HCT116 (cell line): ENCODE measurements at regions not wholly inside any gene's neighbourhood (a gene's known extent, or its start where the extent isn't known, plus 50 kb on each side); places are given as distances from the start of the nearest gene placed in this dataset.

ENCODE experiments used
- CBX3 ChIP-seq: IDR thresholded peaks from 2 replicates; pipeline ENCODE4 v1.6.1; 2012; ENCODE audit warnings: low read depth
- CEBPB ChIP-seq: IDR thresholded peaks from 2 replicates; pipeline ENCODE4 v1.6.1; 2012; ENCODE audit warnings: low read depth
- ELF1 ChIP-seq: IDR thresholded peaks from 2 replicates; pipeline ENCODE4 v1.6.1; 2012; ENCODE audit warnings: low read depth, borderline replicate concordance
- EZH2 ChIP-seq: fragments of 200-600 bp; sonication (generic); IDR thresholded peaks from 2 replicates; pipeline ENCODE4 v1.6.1; 2017; ENCODE audit warnings: antibody characterized with exemption, mixed run types
- EZH2phosphoT487 ChIP-seq: fragments of 200-600 bp; IDR thresholded peaks from 2 replicates; pipeline ENCODE4 v1.6.1; 2018; ENCODE audit warnings: antibody characterized with exemption, borderline replicate concordance
- POLR2A ChIP-seq: IDR thresholded peaks from 2 replicates; pipeline ENCODE4 v1.7.0; 2011; ENCODE audit warnings: borderline replicate concordance; ENCODE audit not compliant: insufficient read depth, insufficient read length; ENCODE audit errors: extremely low read depth
- POLR2AphosphoS5 ChIP-seq: IDR thresholded peaks from 2 replicates; pipeline ENCODE4 v1.6.1; 2011; ENCODE audit warnings: mild to moderate bottlenecking, low read depth, low read length, moderate library complexity
- SP1 ChIP-seq: IDR thresholded peaks from 2 replicates; pipeline ENCODE4 v1.6.1; 2012; ENCODE audit warnings: low read depth
- SRF ChIP-seq: IDR thresholded peaks from 2 replicates; pipeline ENCODE4 v1.6.1; 2012; ENCODE audit warnings: low read depth
- YY1 ChIP-seq: IDR thresholded peaks from 2 replicates; pipeline ENCODE4 v1.6.1; 2011; ENCODE audit warnings: low read length, low read depth, moderate library complexity, mild to moderate bottlenecking; ENCODE audit not compliant: insufficient replicate concordance; ENCODE audit errors: extremely low read depth
- ZFX ChIP-seq: fragments of 450-650 bp; IDR thresholded peaks from 2 replicates; pipeline ENCODE4 v1.6.1; 2017
- ZNF274 ChIP-seq: fragments of 200-500 bp; sonication (Bioruptor generic); IDR thresholded peaks from 2 replicates; pipeline ENCODE4 v1.6.1; 2014; ENCODE audit warnings: mild to moderate bottlenecking, low read depth, low read length, inconsistent platforms
- TF ChIP-seq, protein P1 (sequence below), 3 experiments: fragments of 200-600 bp in 1 of 3; sonication (generic) in 1 of 3; IDR thresholded peaks in 2 of 3; conservative IDR thresholded peaks in 1 of 3; 2 replicates each; pipeline ENCODE4 v1.5.1; 2012 to 2017; ENCODE audit warnings: low read depth in 2 of 3, low read length in 2 of 3, antibody characterized with exemption in 1 of 3, borderline replicate concordance in 1 of 3, control low read depth in 1 of 3, mild to moderate bottlenecking in 1 of 3, mixed read lengths in 1 of 3, mixed run types in 1 of 3, moderate library complexity in 1 of 3; ENCODE audit not compliant: insufficient read depth in 1 of 3
- TF ChIP-seq, protein P2 (sequence below): IDR thresholded peaks from 2 replicates; pipeline ENCODE4 v1.6.1; 2012

DNA sequence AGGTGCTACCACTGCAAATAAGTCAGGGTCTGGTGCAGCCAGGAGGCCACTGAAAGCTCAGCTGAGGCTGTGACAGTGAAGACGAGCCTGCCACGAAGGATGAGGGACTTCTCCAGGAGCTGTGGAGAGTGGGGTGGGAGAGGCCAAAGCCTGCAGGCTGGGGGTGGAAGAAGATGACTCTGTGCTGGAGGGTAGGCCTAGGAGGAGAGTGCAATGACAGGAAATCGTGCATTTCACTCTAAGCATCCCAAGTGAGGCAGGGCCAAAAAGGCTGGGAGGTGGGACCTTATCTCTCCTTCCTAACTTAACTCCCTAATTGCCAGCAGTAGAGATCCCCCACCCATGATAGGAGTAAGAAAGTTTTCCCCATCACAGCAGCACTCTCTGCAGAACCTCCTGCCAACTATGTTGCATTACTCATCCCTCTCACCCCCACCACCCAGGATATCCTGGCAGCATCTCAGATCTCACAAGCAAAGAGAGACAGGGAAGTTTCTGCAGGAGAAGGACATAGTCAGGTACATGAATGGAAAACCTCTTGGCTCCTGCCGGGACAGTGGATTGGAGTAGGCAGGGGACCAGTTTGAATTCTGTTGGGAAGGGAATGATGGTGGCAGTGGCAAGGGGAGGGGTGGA, 466.2 kb downstream of the CDH26 start:
- TF ChIP-seq, protein P1, sequence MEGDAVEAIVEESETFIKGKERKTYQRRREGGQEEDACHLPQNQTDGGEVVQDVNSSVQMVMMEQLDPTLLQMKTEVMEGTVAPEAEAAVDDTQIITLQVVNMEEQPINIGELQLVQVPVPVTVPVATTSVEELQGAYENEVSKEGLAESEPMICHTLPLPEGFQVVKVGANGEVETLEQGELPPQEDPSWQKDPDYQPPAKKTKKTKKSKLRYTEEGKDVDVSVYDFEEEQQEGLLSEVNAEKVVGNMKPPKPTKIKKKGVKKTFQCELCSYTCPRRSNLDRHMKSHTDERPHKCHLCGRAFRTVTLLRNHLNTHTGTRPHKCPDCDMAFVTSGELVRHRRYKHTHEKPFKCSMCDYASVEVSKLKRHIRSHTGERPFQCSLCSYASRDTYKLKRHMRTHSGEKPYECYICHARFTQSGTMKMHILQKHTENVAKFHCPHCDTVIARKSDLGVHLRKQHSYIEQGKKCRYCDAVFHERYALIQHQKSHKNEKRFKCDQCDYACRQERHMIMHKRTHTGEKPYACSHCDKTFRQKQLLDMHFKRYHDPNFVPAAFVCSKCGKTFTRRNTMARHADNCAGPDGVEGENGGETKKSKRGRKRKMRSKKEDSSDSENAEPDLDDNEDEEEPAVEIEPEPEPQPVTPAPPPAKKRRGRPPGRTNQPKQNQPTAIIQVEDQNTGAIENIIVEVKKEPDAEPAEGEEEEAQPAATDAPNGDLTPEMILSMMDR (IDR thresholded peaks at IDR 0.05 in 2 of 3, conservative IDR thresholded peaks at IDR 0.05 in 1 of 3; ENCODE audit: borderline replicate concordance in 1 of 3, insufficient read depth in 1 of 3, low read depth in 2 of 3, low read length in 2 of 3), result no peak
- TF ChIP-seq EZH2, result no peak
- TF ChIP-seq POLR2AphosphoS5, result no peak
- TF ChIP-seq SRF, result no peak
- TF ChIP-seq ELF1, result no peak
- TF ChIP-seq POLR2A, result no peak
- no peak for TF ChIP-seq YY1
- no peak for TF ChIP-seq SP1
- no peak for TF ChIP-seq CEBPB
- TF ChIP-seq EZH2phosphoT487, result no peak
- TF ChIP-seq CBX3, result no peak
- TF ChIP-seq ZNF274, result no peak
- no peak for TF ChIP-seq ZFX
- TF ChIP-seq, protein P2, sequence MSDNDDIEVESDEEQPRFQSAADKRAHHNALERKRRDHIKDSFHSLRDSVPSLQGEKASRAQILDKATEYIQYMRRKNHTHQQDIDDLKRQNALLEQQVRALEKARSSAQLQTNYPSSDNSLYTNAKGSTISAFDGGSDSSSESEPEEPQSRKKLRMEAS, result no peak
